Amniotic epithelial cell (primary cell): ENCODE measurements at regions not wholly inside any gene's neighbourhood (a gene's known extent, or its start where the extent isn't known, plus 50 kb on each side); places are given as distances from the start of the nearest gene placed in this dataset.
"Not testable (repeated sequence)": the region's sequence is repeated elsewhere in the genome, so short reads cannot be mapped to it uniquely, and the experiment has no call there.

Source experiments
- DNase-seq: peaks from one replicate; pipeline ENCODE4 v3.0.0-alpha.2; 2010; ENCODE audit warnings: low read depth

DNA sequence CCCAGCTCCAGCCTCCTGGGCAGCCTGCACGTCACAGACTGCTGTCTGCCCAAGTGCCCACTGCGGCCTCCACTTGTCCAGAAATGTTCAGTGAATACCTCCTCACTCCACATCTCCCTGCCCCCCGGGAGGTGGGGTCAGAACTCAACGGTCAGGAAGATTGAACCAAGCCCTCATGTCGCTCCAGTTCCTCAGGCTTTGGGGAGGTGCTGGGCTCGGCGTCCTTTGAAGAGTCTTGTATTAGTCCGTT is 82.4 kb upstream of the LRPAP1 start:
- no peak for DNase-seq

DNA sequence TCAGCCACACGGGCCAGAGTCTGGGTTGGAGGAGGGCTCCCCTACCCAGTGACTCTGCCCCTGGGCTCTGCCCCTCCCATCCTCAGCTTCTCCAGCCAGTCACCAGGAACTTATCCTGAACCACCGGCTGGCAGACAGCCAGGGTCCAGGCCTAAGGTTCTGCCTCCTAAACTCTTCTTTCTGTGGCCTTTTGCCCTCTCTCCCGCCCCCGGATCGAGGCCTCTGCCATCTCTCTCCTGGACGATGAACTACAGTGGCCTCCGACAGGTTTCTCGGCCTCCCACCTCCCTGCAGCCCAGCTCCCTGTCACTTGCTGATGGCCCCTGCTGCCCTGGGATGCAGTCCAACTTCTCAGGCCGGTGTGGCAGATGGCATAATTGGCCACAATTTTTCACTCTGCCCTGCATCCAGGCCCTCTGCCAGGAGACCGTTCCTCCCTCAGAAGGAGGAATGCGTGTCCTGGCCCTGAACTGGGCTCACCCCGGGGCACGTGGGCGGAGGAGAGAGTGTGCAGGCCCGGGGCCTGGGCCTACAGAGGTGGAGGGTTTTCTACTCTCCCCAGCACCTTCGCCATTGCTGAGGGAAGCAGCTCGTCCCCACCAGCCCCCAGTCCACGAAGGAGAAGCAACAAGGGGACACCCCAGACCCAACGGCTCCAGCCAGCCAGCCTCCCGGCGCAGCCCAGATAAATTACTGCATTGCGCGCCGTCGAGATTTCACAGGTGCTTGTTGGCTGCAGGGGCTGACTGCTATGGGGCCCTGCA is 81.9 kb upstream of the LRPAP1 start:
- DNase-seq, result no peak

DNA sequence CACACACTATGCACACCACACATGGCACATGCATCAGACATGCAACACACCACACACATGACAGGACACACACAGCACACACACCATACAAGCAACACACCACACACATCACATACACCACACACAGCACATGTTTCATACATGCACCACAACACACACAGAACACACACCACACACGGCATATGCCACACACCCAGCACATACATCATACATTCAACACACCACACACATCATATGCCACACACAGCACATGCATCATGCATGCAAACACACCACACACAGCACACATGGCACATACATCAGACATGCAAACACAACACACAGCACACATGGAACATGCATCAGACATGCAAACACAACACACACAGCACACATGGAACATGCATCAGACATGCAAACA is 80.7 kb upstream of the LRPAP1 start:
- no peak for DNase-seq

DNA sequence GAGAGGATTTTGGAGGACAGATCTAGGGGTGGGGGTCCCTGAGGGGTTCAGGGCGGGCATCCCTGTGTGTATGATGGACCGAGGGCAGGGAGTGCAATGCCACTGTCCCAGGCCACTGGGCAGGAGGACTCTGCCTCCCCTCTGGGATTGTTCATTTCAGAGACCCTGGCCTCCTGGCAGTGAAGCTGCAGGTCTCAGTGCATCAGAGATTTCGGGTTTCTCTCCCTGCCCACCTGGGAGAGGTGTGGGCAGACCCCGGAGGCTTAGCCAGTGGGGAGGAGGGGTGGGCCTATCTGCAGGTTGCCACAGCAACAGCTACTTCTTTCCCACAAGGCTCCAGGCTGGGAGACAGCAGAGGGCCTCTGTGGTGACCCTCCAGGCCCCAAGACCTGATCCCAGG is 80.1 kb upstream of the LRPAP1 start:
- DNase-seq, result no peak

DNA sequence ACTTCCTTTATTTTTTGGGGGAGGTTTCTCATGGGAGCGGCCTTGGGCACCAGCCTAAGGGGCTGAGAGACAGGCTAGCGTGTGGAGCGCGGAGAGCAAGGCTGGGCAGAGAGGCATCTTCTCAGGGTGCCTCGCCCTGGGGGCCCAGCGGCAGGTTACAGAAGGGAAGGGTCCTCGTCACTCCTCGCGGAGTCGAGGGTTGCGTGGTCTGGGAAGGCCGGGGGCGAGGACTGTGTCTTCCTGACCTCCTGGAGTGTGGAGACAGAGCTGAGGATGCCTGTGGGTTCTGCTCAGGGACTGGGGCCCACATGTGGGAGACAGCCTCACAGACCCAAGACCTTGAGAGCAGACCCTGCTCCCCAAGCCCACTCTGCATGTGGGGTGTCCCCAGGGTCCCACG is 79.6 kb upstream of the LRPAP1 start:
- DNase-seq, result no peak

DNA sequence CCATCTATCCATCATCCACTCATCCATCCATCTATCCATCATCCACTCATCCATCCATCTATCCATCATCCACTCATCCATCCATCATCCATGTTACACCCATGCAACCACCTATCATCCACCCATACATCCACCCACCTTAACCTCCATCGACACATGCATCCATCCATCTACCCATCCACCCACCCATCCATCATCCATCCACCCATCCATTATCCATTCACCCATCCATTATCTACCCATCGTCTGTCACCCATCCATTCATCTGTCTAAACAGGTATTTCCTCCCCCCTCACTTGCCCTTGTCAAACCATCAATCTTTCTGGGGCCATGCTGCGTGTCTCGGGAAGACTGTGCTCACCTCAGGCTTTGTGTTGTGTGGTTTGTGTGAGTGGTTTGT is 78.6 kb upstream of the LRPAP1 start:
- not testable (repeated sequence) for DNase-seq

DNA sequence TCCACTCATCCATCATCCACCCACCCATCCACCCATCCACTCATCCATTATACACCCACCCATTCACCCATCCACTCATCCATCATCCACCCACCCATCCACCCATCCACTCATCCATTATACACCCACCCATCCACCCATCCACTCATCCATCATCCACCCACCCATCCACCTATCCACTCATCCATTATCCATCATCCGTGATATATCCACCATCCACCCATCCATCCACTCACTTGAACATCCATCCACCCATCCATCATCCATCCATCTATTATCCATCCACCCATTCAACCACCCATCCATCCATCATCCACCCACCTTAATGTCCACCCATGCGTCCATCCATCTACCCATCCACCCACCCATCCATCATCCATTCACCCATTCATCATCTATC is 77.7 kb upstream of the LRPAP1 start:
- not testable (repeated sequence) for DNase-seq

DNA sequence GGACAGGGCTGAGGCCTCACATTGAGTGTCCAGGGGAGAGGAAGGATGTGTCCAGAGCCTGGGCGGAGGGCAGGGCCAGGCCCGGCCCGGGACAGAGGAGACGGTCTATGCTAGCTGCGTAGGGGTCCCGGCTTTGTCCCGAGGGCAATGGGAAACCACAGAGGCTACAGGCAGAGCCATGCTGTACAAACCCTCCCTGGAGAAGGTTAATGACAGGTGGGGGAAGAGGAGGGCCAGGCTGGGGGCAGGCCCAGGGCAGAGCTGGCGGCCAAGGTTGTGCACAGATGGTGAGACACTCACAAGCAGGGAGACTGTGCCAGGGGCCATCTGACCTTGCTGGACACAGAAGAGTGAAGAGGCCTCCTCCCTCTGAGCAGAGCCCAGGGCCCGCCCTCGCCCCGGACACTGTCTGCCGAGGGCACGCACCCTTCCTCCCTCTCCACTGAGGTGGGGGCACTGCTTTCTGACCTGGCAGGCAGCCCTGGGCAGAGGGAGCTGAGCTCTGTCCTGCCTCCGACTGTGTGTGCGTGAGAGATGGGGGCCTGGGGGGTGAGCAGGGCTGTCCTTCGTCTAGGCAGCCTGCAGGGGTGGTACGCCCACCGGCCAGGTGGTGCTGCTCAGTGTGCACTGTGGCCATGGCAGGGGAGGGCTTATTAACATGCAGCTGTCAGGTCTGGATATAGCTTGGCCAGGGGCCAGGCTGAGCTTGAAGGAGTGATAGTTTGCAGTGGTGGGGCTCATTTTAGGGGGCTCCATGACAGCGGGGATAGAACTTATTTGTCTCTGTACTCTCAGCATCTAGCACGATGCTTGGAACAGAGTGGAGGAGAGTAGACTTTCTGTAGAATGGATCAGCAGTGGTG is 75.7 kb upstream of the LRPAP1 start:
- DNase-seq, result no peak

DNA sequence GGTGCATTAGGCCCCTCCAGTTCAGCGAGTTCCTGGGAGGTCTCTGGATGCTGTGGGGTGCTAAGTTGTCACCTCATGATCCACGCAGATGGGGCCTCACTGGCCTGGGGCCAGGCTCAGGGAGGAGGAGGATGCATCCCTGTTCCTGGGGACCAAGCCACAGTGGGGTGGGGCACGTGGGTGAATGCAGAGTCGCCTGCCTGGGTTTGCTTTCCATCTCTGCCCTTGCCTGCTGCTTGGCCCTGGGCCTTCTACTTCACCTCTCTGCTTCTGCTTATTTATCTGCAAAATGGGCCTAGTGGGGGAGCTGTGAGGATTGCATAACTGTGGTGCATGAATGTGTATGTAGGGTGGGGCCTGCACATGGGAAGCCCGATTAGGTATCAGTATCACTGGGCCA is 74.6 kb upstream of the LRPAP1 start:
- DNase-seq, result not testable (repeated sequence)

DNA sequence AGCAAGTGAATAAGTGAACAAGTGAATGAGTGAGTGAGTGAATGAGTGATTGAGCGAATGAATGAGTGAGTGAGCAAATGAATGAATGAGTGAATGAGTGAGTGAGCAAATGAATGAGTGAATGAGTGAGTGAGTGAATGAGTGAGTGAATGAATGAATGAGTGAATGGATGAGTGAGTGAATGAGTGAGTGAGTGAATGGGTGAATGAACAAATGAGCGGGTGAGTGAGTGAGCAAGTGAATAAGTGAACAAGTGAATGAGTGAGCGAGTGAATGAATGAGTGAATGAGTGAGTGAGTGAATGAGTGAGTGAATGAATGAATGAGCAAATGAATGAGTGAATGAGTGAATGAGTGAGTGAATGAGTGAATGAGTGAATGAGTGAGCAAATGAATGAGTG is 74.0 kb upstream of the LRPAP1 start:
- DNase-seq, result peak; percentile 14

DNA sequence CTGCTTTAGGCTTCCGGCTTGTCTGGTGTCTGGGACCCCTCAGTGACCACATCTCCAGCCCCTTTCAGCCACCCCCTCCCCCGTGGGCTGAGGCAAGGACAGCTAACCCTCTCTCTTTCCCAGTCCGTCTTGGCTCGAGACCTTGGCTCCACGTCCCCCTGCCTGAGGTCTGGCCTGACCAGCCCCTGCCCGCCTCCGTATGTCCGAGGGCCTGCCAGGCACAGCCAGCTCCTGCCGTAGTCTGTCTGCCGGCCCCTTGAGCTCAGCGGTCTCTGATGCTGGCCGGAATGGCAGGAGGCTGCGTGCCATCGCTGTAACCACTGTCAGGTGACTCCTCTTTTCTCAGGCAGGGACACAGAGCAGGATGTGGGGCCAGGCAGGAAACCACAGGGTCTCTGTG is 73.3 kb upstream of the LRPAP1 start:
- no peak for DNase-seq

DNA sequence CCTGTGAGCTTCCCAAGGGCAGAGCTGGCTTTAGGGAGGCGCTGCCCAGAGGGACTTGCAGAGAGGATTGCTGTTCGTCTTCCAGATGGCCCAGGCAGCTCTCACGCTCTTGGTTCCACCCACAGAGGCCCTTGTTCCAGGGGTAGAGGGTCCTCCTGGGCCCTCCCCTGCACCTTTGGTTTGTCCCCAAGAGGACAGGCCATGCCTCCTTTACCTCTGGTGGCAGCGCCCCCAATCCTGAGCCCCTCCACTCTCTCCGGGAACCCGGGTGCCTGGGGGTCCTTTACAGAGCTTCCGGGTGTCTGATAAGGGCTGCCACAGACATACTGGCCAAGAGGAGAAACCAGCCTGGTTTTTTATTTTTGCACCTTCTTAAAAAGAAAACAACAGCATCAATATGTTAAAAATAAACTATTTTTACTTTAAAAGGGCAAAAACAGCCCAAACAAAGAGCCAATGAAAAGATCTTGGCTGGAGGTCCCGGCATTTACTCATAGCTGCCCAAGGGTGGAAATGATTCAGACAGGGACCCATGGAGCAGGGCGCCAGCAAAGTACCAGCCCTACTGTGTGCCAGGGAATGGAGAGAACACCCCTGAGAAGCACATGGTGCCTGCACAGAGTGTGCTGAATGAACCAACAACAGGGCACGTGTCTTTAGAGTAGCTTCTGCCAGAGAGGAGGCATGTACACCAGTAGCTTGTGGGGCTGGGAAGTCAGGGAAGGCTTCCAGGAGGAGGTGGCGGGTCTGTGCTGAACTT is 70.8 kb upstream of the LRPAP1 start:
- not testable (repeated sequence) for DNase-seq

DNA sequence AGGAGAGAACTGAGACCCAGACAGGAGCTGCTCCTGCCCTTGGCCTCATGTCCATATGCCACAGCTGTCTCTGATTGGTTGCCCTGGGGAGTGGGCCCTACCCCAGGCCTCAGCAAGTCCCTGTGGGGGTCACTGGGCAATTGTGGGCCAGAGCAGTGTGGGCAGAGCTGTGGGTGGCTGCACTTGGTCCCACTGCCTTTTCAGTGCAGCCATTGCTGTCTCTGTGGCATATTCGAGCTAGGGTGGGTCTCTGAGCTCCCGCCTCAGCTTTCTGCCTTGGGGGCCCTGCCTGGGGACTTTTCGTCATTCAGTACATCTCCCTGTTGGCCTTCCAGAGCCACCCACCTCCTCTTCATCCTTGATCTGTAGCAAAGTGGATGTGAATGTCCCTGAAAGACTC is 69.8 kb upstream of the LRPAP1 start:
- DNase-seq, result no peak

DNA sequence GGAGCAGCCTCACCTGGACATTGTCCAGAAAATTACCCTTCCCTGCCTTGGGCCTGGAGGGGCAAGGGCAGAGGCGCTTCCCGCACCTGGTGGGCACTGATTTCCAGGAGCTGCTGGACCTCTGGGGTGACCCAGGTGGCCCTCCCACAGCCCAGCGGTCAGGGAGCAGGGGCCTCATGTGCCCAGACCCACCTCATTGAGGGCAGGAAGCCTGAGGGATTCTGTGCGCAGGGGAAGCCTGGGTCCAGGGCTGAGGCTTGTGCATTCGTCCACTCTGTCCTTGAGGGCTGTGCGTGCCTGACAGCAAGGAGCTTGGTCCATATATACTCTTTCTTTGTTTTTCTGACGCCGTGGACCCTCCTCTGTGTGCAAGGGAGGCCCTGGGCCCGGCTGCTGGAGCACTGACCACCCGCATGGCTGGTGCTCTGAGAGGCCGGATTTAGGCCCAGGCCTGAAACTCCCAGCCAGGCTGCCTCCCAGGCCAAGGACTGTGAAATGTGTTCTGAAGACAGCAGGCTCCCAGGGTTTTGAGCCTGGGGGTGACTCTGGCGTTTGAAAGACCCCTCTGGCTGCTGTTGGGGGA is 69.0 kb upstream of the LRPAP1 start:
- DNase-seq, result not testable (repeated sequence)

DNA sequence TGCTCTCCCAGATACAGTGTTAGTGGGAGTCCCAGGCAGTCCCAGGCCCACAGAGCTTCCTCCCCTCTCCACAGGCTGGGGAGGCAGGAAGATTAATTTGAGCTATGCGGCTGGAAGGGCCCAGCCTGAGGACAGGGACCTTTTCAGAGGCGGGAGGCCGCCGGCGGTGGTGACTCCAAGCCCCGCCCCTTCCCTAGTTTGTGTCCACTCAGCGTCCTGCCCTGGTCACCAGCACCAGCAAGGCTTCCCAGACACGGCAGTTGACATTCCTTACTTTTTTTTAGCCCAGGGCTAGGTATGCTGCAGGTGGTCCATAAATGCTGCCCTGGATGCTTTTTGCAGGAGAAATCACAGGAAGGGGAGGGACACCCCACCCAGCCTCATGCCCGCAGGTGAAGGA is 67.7 kb upstream of the LRPAP1 start:
- DNase-seq, result no peak

DNA sequence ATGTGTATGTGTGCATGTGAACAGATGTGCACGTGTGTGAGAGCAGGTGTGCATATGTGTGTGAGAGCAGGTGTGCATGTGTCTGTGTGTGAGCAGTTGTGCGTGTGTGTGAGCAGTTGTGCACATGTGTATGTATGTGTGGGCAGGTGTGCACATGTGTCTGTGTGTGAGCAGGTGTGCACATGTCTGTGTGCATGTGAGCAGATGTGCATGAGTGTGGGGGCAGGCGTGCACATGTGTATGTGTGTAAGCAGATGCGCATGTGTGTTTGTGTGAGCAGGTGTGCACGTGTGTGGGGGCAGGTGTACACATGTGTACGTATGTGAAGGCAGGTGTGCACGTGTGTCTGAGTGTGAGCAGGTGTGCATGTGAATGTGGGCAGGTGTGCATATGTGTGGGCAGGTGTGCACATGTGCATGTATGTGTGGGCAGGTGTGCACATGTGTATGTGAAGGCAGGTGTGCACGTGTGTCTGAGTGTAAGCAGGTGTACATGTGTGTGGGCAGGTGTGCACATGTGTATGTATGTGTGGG is 66.5 kb upstream of the LRPAP1 start:
- no peak for DNase-seq

DNA sequence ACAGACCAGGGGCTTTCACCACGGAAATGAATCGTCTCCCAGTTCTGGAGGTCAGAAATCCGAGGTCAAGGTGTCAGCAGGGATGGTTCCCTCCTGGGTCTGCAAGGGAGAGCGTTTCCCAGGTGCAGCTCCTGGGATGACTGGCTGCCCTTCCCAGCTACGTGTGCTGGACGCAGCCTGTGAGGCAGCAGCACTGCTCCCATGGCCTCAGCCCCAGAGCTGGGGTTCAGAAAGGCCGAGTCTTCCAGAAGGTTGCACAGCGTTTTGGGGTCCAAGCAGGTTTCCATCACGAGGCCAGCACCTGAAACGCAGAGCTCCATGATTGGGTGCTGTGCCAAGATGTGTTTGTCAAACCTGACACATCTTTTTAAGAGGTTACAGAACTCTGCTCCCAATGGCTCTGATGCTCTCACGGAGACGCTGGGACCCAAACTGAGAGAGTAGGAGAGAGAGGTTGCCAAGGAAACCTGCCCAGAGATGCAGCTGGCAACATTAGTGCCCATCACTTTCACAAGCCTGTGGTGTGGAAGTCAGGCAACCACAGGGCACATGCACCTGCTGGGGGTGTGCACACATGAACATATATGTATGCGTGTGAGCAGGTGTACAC is 65.8 kb upstream of the LRPAP1 start:
- DNase-seq, result not testable (repeated sequence)

DNA sequence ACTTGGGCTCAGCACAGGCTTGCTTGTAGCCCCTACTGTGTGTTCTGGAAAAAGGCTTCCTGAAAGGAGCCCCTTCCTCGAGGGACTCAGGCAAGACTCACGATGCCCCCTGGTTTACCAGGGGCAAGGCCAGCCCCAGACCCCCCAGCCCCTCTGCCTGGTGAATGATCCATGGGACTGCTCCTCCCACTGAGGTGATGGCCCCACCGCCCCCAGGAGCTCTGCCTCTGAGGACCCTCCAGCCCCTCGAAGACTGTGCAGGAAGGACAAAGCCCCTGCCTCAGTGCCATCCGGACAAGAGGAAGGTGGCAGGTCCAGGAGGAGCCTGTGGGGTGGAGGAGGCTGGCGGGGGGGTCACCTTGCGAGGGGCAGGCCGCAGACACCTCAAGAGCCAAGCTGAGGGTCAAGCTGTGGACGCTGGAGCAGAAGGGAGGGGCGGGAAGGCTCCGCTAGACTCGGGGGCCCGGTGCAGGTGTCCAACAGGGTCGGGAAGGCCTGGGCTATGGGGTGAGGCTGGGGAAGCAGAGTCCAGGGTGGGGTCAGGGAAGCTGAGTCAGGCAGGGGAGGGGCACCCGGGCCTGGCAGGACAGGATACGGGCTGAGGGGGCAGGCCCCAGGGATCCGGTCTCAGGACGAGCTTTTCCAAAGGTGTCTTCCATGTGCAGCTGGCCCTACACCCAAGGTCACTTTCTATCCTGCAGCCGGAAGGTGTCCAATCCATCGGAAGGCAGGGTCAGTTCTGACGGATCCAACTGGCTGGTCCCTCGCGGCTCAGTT is 64.9 kb upstream of the LRPAP1 start:
- not testable (repeated sequence) for DNase-seq

DNA sequence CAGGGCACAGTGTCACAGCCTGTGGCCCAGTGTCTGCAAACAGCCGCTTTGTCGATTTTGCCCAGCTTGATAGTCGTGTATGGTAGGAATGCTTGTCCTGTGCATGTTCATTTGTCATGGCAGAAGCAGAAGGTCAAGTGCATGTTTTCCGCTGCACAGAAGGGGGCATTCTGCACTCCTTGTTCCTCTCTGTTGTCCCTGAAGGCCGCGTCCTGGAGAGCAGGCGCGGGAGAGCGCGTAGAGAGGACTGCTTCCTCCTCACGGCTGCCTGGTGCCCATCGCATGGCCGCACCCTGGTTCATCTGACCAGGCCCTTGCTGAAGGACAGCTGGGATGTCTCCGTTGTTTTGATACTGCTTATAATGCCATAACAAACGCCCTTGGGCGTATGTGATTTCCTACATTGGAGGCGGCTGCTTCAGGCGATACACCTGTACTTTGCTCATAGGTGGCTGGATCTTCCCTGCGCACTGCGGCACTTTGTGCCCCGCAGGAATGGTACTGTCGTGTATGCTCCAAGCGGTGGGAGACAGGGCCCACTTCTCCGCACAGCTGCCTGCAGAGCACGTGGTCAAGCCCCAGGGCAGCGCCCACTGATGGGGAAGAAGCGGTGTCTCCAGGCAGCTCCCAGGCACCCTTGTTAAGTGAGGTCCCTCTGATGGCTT is 63.5 kb upstream of the LRPAP1 start:
- not testable (repeated sequence) for DNase-seq

DNA sequence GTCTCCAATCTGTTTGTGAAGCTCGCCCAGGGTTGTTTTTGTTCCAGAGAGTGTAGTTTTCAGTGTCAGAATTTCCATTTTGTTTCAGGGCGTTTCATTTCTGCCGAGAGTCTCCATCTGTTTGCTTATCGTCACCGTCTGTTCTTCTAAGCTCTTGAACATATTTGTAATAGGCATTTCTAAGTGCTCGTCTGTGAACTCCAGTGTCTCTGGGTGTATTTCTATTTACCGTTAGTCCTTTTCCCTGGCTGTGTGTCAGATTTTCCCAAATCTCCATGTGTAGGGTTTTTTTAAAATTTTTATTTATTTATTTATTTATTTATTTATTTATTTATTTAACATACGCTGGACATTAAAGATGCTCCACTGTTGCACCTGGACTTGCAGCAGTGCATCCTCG is 62.5 kb upstream of the LRPAP1 start:
- not testable (repeated sequence) for DNase-seq
